NCI-H345 treated with DMSO at 0.1 percent for 48 hours (cell line): ENCODE measurements at regions not wholly inside any gene's neighbourhood (a gene's known extent, or its start where the extent isn't known, plus 50 kb on each side); places are given as distances from the start of the nearest gene placed in this dataset.
"Not testable (repeated sequence)": the region's sequence is repeated elsewhere in the genome, so short reads cannot be mapped to it uniquely, and the experiment has no call there.

ENCODE experiments used
- DNase-seq: peaks from one replicate; lab custom pipeline; 2025; ENCODE audit not compliant: unreplicated experiment; lab: John Stamatoyannopoulos, UW

DNA sequence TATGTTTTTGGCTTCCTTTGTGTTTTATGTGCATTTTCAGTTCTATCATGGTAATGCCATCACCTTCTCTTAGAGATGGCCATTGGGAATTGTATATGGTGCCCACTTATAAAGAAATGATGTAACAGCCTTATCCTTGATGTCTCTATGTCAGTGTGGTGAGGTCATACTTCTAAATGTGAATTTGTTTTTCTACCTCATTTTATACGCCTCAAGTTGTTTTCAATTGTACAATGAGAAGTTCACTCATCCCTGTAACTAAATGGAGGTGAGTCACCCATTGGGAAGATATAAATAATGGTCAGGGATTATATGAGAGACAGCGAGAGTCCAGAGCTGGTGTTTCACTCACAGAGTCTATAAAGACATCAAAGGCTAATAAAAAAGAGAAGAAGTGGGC, 402.4 kb downstream of the AGTPBP1 start:
- DNase-seq, result no peak

DNA sequence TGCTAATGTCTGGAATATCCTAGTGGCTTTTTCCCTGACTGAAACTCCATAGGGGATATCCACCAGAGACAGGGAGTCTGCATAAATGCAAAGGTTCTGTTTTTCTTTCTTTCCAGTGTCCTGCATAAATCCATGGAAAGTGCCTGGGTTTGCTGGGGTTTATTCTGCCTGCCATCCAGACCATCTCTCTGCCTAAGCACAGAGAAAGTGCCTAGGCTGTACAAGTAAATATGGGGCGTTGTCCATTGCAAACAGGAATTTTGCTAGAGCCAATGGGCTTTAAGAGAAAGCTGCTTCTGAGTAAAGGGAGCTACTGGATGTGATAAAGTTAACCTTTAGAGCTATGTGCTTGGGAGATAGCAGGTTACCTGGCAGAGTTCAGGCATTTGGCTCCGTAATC, 407.5 kb downstream of the AGTPBP1 start:
- no peak for DNase-seq

DNA sequence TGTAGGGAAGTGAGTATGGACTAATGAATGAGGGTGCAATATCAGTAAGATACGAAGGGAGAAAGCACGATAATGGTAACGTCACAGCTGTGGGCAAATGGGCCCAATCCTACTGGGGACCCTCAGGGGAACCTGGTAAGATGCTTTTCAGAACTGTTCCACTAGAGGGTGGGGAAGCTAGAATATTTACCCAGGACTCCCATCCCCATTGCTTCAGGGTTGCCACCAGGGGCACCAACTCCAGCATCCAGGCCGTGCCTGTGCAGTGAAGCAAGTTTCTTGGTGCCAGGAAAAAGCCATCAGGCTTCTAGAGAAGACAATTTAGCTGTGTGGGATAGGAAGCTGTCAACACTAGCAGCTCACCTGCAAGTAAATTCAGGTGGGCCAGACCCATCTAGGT, 409.3 kb downstream of the AGTPBP1 start:
- DNase-seq, result no peak

DNA sequence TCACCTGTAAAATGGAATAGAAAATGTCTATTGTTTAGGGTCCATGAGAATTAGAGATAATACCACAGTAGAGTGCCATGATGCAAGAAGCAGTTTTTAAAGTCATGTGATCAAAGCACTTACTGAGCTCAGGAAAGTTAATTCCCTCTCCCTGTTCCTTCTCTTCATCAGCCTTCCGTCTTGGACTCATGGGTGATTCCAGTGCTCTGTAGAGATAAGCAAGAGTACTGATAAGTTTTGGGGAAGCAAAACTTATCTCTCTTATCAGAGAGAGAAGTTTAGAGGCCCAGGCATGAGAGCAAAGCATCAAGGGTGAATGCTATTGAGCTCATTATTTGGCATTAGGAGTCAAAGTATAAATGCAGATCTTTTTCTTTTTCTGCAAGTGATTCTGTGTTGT, 410.1 kb downstream of the AGTPBP1 start:
- no peak for DNase-seq

DNA sequence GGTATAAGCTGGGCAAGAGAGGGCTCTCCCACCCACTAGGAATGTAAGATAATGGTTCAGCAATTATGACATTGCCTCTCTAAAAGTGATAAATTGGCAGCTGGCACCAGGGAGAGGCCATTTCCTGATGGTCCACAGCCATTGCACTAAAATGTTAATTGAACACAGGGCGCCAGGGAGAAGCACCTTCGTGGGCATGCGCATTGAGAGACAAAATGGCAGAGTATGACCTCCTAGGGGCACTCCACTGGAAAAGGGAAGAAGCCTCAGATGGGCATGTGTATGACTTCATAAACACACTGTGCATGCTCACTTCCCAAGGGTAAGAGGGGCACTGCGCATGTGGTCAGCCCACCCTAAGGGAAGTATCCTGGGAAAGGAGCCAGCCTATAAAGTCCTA, 419.2 kb downstream of the AGTPBP1 start:
- no peak for DNase-seq

DNA sequence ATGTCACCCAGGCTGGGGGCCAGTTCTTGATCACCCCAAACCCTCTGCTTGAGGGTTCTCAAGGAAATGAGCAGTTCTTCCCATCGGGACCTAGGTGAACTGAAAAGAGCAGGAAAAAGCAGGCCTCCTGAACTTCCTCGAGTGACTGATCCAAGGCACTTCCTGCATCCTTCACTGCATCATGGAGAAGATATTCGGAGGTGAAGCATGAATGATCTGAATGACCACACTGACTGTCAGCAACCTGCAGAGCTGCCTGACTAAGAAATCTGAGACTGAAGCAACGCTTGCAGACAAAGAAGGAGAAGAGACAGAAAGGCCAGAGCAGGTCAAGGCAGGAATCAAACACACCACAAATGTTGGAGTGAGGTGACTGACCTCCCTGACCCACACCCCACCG, 420.2 kb downstream of the AGTPBP1 start:
- DNase-seq, result no peak

DNA sequence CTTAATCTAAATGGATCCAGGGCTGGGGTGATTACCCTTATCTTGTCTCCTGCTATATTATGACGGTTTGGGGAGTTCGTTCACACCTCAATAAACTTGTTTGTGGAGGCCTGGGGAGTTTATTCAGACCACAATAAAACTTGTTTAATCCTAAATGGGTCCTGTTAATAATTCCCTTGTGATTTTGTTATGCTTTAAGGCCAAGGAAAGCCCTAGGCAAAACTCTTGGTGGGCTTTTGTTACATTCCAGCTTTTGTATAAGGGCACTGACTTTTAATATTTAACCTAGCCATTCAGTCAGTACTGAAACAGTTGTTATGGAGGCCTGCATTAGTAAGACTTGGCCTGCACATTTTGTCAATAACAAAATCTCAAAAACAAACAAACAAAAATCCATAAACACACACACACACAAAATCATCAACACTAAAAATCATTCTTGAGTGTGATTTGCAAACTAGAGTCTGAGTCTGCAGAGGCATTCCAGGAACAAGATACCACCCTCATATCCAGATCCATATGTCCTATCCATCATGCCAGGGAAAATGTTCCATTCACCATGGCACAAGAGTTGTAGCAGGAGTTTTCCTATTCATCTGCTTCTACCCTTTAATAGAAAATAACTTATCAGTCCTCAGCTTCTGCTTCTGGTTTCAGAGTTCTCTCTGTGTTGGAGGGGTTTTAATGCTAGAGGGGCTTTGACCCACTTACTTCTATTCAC, 421.7 kb downstream of the AGTPBP1 start:
- no peak for DNase-seq

DNA sequence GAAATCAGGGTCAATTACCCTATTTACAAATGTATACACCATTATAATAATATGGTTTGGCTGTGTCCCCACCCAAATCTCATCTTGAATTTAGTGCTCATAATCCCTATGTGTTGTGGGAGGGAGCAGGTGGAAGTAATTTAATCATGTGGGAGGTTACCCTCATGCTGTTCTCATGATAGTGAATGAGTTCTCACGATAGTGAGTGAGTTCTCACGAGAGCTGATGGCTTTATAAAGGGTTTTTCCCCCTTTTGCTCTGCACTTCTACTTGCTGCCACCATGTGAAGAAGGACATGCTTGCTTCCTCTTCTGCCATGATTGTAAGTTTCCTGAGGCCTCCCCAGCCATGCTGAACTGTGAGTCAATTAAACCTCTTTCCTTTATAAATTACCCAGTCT, 426.2 kb downstream of the AGTPBP1 start:
- DNase-seq, result not testable (repeated sequence)

DNA sequence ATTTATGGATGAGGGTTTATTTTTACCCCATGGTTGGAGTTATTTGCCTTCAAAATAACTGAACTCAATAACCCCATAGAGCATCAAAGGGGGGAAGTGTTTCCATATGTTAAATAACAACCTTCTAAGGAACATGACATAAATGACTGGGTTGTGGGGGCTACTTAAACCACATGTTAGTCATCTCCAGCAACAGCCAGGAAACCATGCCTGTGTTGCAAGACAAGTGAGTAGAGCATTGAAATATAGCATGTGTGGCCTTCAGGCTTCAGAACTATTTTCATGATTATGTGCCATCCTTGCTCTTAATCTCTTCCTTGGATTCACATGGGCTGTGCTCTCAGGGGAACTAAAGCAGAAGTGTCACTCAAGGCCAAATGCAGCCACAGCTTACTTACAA, 431.2 kb downstream of the AGTPBP1 start:
- no peak for DNase-seq

DNA sequence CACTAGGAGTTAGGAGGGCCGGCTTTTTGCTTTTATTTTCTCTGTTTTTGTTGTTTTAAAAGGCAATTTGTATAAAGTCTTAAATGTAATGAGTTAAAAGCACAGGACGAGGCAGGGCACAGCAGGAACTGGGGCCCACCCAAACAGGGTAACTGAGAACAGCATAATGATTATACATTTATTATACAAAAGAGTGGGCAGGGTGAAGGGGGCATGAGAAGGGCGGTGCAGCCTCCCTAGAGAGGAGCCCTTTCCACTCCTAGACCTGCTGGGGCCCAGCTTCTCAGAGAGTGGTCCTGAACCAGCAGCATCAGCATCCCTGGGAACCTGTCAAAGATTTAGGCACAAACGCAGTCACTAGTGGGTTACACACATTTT, 438.0 kb downstream of the AGTPBP1 start:
- DNase-seq, result no peak

DNA sequence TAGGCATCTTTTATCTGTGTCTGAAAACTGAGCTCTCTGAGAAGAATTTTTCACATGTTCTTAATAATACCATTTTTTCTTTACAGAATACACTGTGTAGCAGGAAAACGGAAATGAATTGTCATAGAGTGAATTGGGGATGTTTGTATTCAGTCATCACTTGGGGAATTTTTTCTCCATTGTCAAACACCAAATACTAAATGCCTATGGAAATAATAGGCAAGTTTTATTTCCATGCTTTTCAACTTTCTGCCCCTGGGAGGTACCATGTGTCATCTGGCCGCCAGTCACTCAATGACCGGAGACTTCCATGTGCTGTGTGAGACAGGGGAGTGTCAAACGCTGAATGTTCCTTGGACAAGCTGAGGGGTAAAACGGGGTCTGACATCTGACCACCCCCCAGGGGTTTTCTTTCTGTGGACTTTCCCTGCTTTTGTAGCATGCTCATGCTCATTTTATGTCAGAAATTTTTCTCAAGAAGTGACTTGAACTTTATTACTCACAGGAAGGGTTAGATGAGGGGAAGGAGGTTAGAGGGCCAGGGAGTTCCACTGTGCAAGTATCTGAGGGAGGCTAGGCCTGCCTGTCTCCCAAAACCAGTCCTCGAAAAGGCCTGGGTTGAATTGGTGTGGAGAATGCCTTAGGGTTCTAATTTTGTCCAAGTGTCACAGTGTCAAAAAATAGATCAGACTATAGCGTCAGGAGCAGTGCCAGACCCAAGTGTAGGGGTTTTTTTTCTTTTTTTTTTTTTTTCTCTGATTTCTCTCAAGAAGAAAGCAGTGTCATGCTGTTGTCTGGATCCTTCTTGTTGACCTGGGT, 438.6 kb downstream of the AGTPBP1 start:
- DNase-seq, result no peak

DNA sequence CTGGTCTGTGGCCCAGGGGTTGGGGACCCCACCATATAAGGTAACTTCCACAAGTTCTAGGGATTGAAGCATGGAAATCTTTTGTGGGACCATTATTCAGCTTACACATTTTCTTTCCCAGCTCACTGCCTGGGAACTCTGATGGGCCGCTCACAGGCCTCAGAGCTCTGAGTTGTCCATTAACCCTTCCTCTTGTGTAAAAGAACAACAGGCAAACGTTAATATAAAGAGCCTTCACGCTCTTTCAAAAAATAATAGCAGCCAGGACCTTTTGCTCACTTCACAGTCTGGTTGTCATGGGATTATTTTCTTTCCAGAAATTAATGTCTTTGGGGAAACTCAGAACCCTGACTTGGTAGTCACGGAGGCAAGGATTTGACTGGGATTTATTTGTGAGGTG, 443.3 kb downstream of the AGTPBP1 start:
- no peak for DNase-seq

DNA sequence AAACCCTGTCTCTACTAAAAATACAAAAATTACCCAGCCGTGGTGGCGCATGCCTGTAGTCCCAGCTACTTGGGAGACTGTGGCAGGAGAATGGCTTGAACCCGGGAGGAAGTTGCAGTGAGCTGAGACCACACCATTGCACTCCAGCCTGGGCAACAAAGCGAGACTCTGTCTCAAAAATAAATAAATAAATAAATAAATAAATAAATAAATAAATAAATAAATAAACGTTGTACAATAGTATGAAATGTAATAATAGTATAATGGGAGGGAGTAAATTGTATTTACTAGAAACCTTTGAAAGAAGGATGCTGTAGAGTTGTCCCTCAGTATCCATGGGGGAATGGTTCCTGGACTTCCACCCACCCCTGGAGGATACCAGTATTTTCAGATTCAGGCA, 446.5 kb downstream of the AGTPBP1 start:
- DNase-seq, result not testable (repeated sequence)

DNA sequence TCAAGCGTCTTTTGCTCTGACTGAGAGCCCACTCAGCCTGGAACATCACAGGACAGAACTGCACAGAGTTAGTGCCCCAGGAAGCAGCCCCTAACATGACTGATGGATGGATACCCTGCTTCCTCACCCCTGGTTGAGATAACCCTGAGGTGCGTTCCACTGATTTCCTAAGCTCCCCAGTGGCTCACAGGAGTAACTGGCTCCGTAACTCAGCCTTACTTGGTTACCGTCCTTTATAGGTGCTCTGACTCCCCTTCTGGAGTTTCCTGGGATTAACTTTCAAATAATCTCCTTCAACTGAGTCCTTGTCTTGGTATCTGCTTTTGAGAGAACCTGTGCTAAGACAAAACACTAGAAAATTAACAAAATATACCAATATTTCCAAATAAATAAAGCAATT, 449.5 kb downstream of the AGTPBP1 start:
- DNase-seq, result no peak

DNA sequence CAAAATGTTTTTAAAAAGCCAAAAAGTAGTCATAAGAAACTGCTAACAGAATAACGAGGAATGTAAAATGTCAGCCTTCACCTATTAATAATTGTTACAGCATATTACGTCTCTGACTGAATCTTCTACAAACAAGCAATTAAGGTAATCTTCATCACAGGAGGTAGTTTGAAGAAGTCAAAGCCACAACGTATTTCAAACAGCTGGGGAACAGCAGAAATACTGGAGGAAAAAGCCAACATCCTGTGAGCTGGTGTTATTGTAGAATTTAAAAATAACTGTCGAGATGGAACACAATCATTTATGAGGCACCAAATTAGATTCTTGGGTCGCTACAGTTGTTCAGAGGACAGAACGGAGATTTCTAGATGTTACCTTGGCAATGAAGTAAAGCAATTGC, 450.5 kb downstream of the AGTPBP1 start:
- no peak for DNase-seq

DNA sequence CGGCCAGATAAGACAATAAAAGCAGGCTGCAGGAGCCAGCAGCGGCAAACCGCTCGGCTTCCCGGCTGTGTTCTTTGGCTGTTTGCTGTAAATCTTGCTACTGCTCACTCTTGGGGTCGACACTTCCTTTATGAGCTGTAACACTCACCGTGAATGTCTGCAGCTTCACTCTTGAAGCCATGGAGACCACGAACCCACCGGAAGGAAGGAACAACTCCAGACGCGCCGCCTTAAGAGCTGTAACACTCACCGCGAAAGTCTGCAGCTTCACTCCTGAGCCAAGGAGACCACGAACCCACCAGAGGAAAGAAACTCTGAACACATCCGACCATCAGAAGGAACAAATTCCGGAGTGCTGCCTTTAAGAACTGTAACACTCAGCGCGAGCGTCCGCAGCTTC, 451.7 kb downstream of the AGTPBP1 start:
- no peak for DNase-seq

DNA sequence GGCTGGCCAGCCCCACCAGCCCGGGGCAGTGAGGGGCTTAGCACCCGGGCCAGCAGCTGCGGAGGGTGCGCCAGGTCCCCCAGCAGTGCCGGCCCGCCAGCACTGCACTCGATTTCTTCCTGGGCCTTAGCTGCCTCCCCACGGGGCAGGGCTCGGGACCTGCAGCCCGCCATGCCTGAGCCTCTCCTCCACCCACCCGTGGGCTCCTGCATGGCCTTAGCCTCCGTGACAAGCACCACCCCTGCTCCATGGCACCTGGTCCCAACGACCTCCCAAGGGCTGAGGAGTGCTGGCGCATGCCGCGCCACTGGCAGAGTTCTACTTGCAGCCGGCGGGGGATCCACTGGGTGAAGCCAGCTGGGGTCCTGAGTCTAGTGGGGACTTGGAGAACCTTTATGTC, 452.6 kb downstream of the AGTPBP1 start:
- DNase-seq, result no peak

DNA sequence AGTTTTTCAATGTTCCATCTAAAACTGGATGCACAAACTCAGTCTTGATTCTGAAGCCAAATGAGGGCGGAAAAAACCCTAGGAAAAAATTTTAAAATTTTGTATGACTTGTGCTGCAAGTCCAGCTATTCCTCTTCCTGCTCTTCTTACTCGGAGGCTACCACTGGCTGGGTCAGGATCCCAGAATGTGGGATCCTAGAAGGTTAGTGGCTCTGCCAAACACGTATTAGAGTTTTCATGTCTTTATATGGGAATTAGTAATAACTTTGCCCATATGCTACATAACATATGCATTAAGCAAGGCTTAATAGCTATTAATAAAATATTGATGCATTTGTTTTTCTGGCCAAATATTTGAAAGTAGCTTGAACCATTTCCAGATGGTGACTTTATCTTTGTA, 458.3 kb downstream of the AGTPBP1 start:
- no peak for DNase-seq

DNA sequence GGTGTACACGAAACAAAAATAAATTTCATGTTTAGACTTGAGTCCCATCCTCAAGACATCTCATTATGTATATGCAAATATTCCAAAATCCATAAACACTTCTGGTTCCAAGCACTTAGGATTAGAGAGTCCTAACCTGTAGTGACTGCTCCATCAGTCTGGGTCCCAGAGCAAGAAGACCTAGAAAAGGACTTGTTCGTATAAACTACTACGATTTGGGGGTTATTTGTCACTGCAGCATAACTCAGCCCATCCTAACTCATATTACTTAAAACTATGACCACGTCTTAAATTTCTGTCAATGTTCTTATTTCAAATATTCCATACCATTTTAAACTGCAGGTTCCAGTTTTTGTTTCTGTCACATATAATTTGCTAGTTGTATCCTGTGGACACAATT, 463.0 kb downstream of the AGTPBP1 start:
- DNase-seq, result no peak

DNA sequence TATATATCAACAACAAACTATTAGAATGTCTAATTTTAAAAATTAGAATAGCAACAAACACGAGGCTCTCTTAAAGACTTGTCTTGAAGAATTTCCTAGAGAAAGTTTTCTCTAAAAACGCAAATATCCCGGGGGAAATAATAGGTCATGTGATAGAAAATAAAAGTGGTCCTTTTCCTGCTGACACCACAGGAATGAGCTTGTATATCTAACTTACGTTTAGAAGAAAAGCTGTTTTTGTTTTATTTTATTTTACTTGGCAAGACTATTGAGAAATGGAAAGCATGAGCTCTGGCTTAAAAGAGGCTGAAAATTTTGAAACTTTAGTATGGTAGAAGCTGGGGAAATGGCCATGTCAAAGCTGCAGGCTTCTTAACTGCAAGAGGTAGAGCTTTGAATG, 465.0 kb downstream of the AGTPBP1 start:
- no peak for DNase-seq

DNA sequence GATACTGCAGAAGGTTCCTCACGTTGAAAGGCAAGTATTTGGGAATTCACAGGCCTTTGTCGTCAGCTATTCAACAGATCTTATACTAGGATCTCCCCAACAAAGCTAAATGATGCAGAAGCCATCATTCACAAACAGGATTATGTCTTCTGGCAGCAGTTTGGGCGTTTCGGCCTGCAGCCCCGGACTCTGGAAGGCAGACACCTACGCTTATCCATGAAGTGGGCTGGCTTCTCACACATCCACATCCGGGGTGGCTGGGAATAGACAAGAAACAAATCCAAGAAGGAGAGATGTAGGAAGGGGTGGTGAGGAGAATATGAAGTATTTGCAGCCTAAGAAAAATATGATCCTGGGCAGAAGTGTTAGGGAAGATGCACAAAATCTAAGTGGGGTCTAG, 471.9 kb downstream of the AGTPBP1 start:
- DNase-seq, result no peak

DNA sequence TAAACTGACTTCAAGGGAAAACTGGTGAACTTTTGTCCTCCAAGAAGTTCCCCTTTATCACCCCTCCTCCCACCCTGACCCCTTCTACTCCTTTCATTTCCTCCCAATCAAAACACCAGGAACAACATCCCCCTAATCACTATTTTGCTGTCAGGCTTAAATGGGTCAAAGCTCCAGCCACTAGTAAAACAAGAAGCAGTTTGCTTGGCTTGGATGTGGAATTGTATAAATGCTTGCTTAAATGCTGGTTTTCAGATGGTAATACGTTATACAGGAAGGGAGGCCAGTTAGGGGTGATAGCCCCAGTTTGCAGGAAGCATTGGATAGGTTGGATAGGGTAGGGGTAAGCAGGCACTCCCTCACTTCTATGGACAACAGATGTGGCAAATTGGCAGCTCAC, 473.6 kb downstream of the AGTPBP1 start:
- DNase-seq, result no peak

DNA sequence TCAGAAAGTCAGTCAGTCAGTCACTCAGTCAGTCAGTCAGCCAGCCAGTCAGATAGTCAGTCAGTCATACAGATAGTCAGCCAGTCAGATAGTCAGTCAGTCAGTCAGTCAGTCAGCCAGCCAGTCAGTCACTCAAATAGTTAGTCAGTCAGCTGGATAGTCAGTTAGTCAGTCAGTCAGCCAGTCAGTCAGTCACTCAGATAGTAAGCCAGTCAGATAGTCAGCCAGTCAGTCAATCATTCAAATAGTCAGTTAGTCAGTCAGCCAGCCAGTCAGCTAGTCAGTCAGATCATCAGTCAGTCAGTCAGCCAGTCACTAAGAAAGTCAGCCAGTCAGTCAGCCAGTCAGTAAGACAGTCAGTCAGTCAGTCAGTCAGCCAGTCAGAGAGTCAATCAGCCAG, 477.1 kb downstream of the AGTPBP1 start:
- no peak for DNase-seq
